Parathyroid adenoma (tissue), 2 donors: ENCODE measurements at regions not wholly inside any gene's neighbourhood (a gene's known extent, or its start where the extent isn't known, plus 50 kb on each side); places are given as distances from the start of the nearest gene placed in this dataset.

ENCODE experiments used
- H2AFZ ChIP-seq: fragments of 300-600 bp; sonication (generic); one replicate; pipeline ENCODE4 v1.7.0; 2017; ENCODE audit warnings: antibody characterized with exemption, mild to moderate bottlenecking
- H3K27ac ChIP-seq: fragments of 300-600 bp; sonication (generic); one replicate; pipeline ENCODE4 v1.7.0; 2017
- H3K27me3 ChIP-seq: fragments of 300-600 bp; sonication (generic); one replicate; pipeline ENCODE4 v1.7.0; 2017; ENCODE audit warnings: low read length; ENCODE audit not compliant: control insufficient read depth, insufficient read depth
- H3K36me3 ChIP-seq: fragments of 300-600 bp; sonication (generic); one replicate; pipeline ENCODE4 v1.7.0; 2017; ENCODE audit warnings: low read length; ENCODE audit not compliant: control insufficient read depth, insufficient read depth
- H3K4me1 ChIP-seq: fragments of 300-600 bp; sonication (generic); one replicate; pipeline ENCODE4 v1.7.0; 2017; ENCODE audit warnings: control low read depth
- H3K4me2 ChIP-seq: fragments of 300-600 bp; sonication (generic); one replicate; pipeline ENCODE4 v1.7.0; 2017; ENCODE audit warnings: low read length
- H3K4me3 ChIP-seq: fragments of 300-600 bp; sonication (generic); one replicate; pipeline ENCODE4 v1.7.0; 2017; ENCODE audit warnings: low read depth, low read length
- H3K79me2 ChIP-seq: fragments of 300-600 bp; sonication (generic); one replicate; pipeline ENCODE4 v1.7.0; 2017; ENCODE audit warnings: control low read depth
- H3K9ac ChIP-seq: fragments of 300-600 bp; sonication (generic); one replicate; pipeline ENCODE4 v1.7.0; 2017; ENCODE audit warnings: mild to moderate bottlenecking
- H3K9me3 ChIP-seq: fragments of 300-600 bp; sonication (generic); one replicate; pipeline ENCODE4 v1.7.0; 2017; ENCODE audit warnings: low read length; ENCODE audit not compliant: control insufficient read depth
- CTCF ChIP-seq: fragments of 300-600 bp; sonication (generic); IDR thresholded peaks from one replicate; pipeline ENCODE4 v1.7.0; 2017; ENCODE audit warnings: antibody characterized with exemption, mild to moderate bottlenecking
- donor health status: primary hyperparathyroidism.

GRCh38 chr3:76888856-76889255 is 151.0 kb upstream of the ROBO2 start:
- no peak overlapping the region for H3K27ac ChIP-seq
- H3K27me3 ChIP-seq, result no peaks in the 10 kb centered on the region
- H2AFZ ChIP-seq, result no peak overlapping the region

GRCh38 chr3:76889911-76890310 is 150.0 kb upstream of the ROBO2 start:
- H3K36me3 ChIP-seq, result no peaks in the 10 kb centered on the region
- no peak overlapping the region for H3K27ac ChIP-seq
- H3K9ac ChIP-seq, result no peak overlapping the region
- H3K4me2 ChIP-seq, result no peak overlapping the region
- no peaks in the 10 kb centered on the region for H3K27me3 ChIP-seq
- H3K4me1 ChIP-seq, result no peaks in the 10 kb centered on the region
- H3K4me3 ChIP-seq, result no peak overlapping the region
- no peaks in the 10 kb centered on the region for H3K79me2 ChIP-seq
- no peak for TF ChIP-seq CTCF
- no peaks in the 10 kb centered on the region for H3K9me3 ChIP-seq
- no peak overlapping the region for H2AFZ ChIP-seq

More at GRCh38 chr3:76888856-76889255, 151.0 kb upstream of the ROBO2 start:
- no peaks in the 10 kb centered on the region for H3K9me3 ChIP-seq
- no peak overlapping the region for H3K9ac ChIP-seq
- H3K4me2 ChIP-seq, result no peak overlapping the region
- H3K4me1 ChIP-seq, result no peaks in the 10 kb centered on the region
- H3K4me3 ChIP-seq, result no peak overlapping the region
- H3K36me3 ChIP-seq, result no peaks in the 10 kb centered on the region
- no peak for TF ChIP-seq CTCF
- H3K79me2 ChIP-seq, result no peaks in the 10 kb centered on the region

- no peak overlapping the region for H3K4me2 ChIP-seq
- H3K36me3 ChIP-seq, result no peaks in the 10 kb centered on the region
Measured at GRCh38 chr3:76897076-76897475, 142.8 kb upstream of the ROBO2 start.

DNA sequence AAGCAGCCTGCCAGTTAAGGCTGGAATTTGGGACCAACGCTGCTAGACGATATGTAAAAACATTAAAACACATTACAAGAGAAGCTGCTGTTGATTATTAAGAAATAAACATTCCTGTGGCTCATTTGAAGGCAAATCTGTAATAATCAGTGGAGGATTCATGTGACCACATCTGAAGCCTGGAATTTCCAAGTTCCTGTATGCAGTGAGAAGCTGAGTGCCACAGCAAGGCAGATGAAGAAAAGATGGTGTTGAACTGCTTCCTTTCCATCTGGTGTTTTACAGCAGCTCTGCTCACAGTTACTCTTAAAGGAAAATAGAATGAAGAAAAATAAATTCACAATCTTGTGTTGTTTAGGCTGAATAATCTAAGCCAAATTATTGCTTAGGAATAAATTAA is 139.3 kb upstream of the ROBO2 start:
- Histone ChIP-seq H3K9ac (no peak overlapping the region), H3K4me3 (no peak overlapping the region), H3K79me2 (no peaks in the 10 kb centered on the region), H3K36me3 (no peaks in the 10 kb centered on the region), H2AFZ (no peak overlapping the region), H3K4me2 (no peak overlapping the region), H3K4me1 (no peaks in the 10 kb centered on the region), H3K9me3 (no peaks in the 10 kb centered on the region), H3K27me3 (no peaks in the 10 kb centered on the region), H3K27ac (no peak overlapping the region)
- no peak for TF ChIP-seq CTCF

More at GRCh38 chr3:76897076-76897475, 142.8 kb upstream of the ROBO2 start:
- no peaks in the 10 kb centered on the region for H3K79me2 ChIP-seq
- H3K9ac ChIP-seq, result no peak overlapping the region
- H3K4me1 ChIP-seq, result no peaks in the 10 kb centered on the region
- no peaks in the 10 kb centered on the region for H3K9me3 ChIP-seq
- no peak for TF ChIP-seq CTCF
- H3K27me3 ChIP-seq, result no peaks in the 10 kb centered on the region
- H3K27ac ChIP-seq, result no peak overlapping the region
- H2AFZ ChIP-seq, result no peak overlapping the region
- H3K4me3 ChIP-seq, result no peak overlapping the region

- TF ChIP-seq CTCF, result no peak
- H3K9me3 ChIP-seq, result no peaks in the 10 kb centered on the region
Measured at GRCh38 chr3:76908156-76908555, 131.7 kb upstream of the ROBO2 start.

More at GRCh38 chr3:76908156-76908555, 131.7 kb upstream of the ROBO2 start:
- Histone ChIP-seq H3K9ac (no peak overlapping the region), H3K4me2 (no peak overlapping the region), H3K27ac (no peak overlapping the region), H3K27me3 (no peaks in the 10 kb centered on the region), H3K79me2 (no peaks in the 10 kb centered on the region), H3K4me1 (no peaks in the 10 kb centered on the region), H3K4me3 (no peak overlapping the region), H2AFZ (no peak overlapping the region), H3K36me3 (no peaks in the 10 kb centered on the region)
